ENCODE measurements at regions not wholly inside any gene's neighbourhood (a gene's known extent, or its start where the extent isn't known, plus 50 kb on each side); places are given as distances from the start of the nearest gene placed in this dataset.

DNA sequence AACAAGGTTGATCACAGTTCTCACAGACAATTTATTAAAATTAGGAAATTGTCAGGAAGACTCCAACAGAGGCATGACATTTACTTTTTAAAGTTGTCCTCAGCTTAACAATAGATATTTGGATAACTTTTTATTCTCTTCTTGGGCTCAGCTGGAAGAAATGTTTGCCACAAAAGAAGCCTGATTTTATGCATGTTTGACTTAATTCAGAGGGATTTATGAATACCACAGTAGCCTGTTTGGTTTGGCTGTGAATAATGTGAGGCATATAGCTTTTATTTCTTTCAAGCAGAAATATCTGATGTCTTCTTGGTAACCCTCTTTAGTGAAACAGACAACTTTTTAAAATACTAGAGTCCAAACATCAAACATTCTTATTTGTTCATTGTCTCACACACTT is 1464.5 kb upstream of the SLC10A2 start:
- intact Hi-C loops (cut with micrococcal nuclease), result no loop called here

More for the DNA sequence above, 1464.5 kb upstream of the SLC10A2 start:
- ChIA-PET CTCF (no interaction called here), POLR2A (ENCODE audit: unreplicated experiment) (no interaction called here)
- Histone ChIP-seq H3K36me3 (ENCODE audit: control insufficient read depth, insufficient read depth, low read length) (no peaks in the 10 kb centered on the region), H2AFZ (replicated peaks; ENCODE audit: low read length, poor library complexity) (no peak overlapping the region), H3K4me2 (ENCODE audit: low read depth, low read length) (no peak overlapping the region), H3K4me3 (ENCODE audit: insufficient read depth, low read depth, low read length) (no peak overlapping the region), H4K8ac (ENCODE audit: low read depth in 2 of 2, low read length in 2 of 2) (no peak overlapping the region), H2BK120ac (ENCODE audit: low read depth, low read length) (no peak overlapping the region), H3K4ac (ENCODE audit: low read depth, low read length) (no peak overlapping the region), H3K27ac (ENCODE audit: insufficient read depth, low read length) (no peak overlapping the region), H3K9me1 (ENCODE audit: insufficient read depth, low read length) (no peaks in the 10 kb centered on the region), H3K79me1 (ENCODE audit: low read depth in 1 of 2, low read length in 2 of 2) (no peaks in the 10 kb centered on the region), H3K56ac (ENCODE audit: extremely low read depth, insufficient read depth, low read length) (no peak overlapping the region), H2AK9ac (replicated peaks; ENCODE audit: low read depth, low read length, poor library complexity) (no peak overlapping the region), H3K9me3 (ENCODE audit: control insufficient read depth, insufficient read depth, low read length) (no peaks in the 10 kb centered on the region), H3K4me1 (ENCODE audit: control insufficient read depth, insufficient read depth, low read length) (no peaks in the 10 kb centered on the region), H3K23ac (ENCODE audit: low read depth, low read length) (no peak overlapping the region), H3K9ac (ENCODE audit: low read depth, low read length) (no peak overlapping the region), H2BK5ac (ENCODE audit: low read depth, low read length, poor library complexity, severe bottlenecking) (no peak overlapping the region), H2BK20ac (ENCODE audit: low read depth, low read length) (no peak overlapping the region), H3K18ac (ENCODE audit: low read depth, low read length) (no peak overlapping the region), H4K20me1 (ENCODE audit: insufficient read depth, low read length) (no peaks in the 10 kb centered on the region), H2BK15ac (ENCODE audit: low read depth, low read length) (no peak overlapping the region), H3K14ac (replicated peaks; ENCODE audit: low read depth, low read length) (no peak overlapping the region), H4K5ac (ENCODE audit: low read depth, low read length) (no peak overlapping the region), H3K27me3 (ENCODE audit: control insufficient read depth, insufficient read depth, low read length) (no peaks in the 10 kb centered on the region), H4K91ac (ENCODE audit: insufficient read depth, low read depth, low read length) (no peak overlapping the region), H2AK5ac (ENCODE audit: low read depth, low read length) (no peak overlapping the region)
- dilution Hi-C loops (cut with HindIII; ENCODE audit: low sequenced_read_pairs, unreplicated experiment), result no loop called here
- TF ChIP-seq RFX5 (IDR thresholded peaks at IDR 0.05; ENCODE audit: low read depth, low read length), result no peak
- TF ChIP-seq FOS (IDR thresholded peaks at IDR 0.05; ENCODE audit: low read depth, low read length), result no peak
- TF ChIP-seq, protein P1, sequence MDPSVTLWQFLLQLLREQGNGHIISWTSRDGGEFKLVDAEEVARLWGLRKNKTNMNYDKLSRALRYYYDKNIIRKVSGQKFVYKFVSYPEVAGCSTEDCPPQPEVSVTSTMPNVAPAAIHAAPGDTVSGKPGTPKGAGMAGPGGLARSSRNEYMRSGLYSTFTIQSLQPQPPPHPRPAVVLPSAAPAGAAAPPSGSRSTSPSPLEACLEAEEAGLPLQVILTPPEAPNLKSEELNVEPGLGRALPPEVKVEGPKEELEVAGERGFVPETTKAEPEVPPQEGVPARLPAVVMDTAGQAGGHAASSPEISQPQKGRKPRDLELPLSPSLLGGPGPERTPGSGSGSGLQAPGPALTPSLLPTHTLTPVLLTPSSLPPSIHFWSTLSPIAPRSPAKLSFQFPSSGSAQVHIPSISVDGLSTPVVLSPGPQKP (IDR thresholded peaks at IDR 0.05; ENCODE audit: borderline replicate concordance, low read depth, low read length), result no peak
- no peak for TF ChIP-seq MXI1 (IDR thresholded peaks at IDR 0.05; ENCODE audit: borderline replicate concordance, low read depth, low read length)
- TF ChIP-seq MAZ (IDR thresholded peaks at IDR 0.05; ENCODE audit: borderline replicate concordance, low read depth, low read length), result no peak
- no peak for TF ChIP-seq RAD21 (IDR thresholded peaks at IDR 0.05; ENCODE audit: low read length)
- no peak for TF ChIP-seq RCOR1 (IDR thresholded peaks at IDR 0.05; ENCODE audit: insufficient replicate concordance, low read length)
- TF ChIP-seq, protein P2, sequence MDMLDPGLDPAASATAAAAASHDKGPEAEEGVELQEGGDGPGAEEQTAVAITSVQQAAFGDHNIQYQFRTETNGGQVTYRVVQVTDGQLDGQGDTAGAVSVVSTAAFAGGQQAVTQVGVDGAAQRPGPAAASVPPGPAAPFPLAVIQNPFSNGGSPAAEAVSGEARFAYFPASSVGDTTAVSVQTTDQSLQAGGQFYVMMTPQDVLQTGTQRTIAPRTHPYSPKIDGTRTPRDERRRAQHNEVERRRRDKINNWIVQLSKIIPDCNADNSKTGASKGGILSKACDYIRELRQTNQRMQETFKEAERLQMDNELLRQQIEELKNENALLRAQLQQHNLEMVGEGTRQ (IDR thresholded peaks at IDR 0.05; ENCODE audit: low read depth, low read length), result no peak
- TF ChIP-seq, protein P3, sequence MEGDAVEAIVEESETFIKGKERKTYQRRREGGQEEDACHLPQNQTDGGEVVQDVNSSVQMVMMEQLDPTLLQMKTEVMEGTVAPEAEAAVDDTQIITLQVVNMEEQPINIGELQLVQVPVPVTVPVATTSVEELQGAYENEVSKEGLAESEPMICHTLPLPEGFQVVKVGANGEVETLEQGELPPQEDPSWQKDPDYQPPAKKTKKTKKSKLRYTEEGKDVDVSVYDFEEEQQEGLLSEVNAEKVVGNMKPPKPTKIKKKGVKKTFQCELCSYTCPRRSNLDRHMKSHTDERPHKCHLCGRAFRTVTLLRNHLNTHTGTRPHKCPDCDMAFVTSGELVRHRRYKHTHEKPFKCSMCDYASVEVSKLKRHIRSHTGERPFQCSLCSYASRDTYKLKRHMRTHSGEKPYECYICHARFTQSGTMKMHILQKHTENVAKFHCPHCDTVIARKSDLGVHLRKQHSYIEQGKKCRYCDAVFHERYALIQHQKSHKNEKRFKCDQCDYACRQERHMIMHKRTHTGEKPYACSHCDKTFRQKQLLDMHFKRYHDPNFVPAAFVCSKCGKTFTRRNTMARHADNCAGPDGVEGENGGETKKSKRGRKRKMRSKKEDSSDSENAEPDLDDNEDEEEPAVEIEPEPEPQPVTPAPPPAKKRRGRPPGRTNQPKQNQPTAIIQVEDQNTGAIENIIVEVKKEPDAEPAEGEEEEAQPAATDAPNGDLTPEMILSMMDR (conservative IDR thresholded peaks at IDR 0.05; ENCODE audit: low read depth, low read length), result no peak
- DNase-seq (no peak), ATAC-seq (ENCODE audit: low read depth) (no peak)
- BruUV-seq (replicated peaks), result no TSS peak
- in situ Hi-C loops (cut with MboI; ENCODE audit: low sequenced_read_pairs), result no loop called here

All from IMR-90 (cell line).